ENCODE measurements at regions not wholly inside any gene's neighbourhood (a gene's known extent, or its start where the extent isn't known, plus 50 kb on each side); places are given as distances from the start of the nearest gene placed in this dataset.
A peak's percentile ranks its signal among the peaks of the same experiment; 100 is the strongest.

- no peaks in the 10 kb centered on the region for H3K36me3 ChIP-seq
- H3K27me3 ChIP-seq, result no peaks in the 10 kb centered on the region
- WGBS, 2 donors, result 16 to 18% methylated on average over 2 of the region's 2 CpGs
- H3K4me1 ChIP-seq, result peaks cover 0 to 35% (median 2%) of the 10 kb centered on the region in 4 donors
- no peak for DNase-seq (ENCODE audit: low spot score in 2 of 2)
- TF ChIP-seq EP300 (IDR thresholded peaks at IDR 0.05) (no peak), POLR2A (IDR thresholded peaks at IDR 0.05) (no peak), CTCF (IDR thresholded peaks at IDR 0.05) (no peak)
- peaks cover 0 to 13% (median 3%) of the 10 kb centered on the region in 4 donors for H3K9me3 ChIP-seq
- H3K27ac ChIP-seq, result no peak overlapping the region
- H3K4me3 ChIP-seq, result no peak overlapping the region
Measured at GRCh38 chr5:125699860-125700259, 723.3 kb upstream of the GRAMD2B start.

DNA sequence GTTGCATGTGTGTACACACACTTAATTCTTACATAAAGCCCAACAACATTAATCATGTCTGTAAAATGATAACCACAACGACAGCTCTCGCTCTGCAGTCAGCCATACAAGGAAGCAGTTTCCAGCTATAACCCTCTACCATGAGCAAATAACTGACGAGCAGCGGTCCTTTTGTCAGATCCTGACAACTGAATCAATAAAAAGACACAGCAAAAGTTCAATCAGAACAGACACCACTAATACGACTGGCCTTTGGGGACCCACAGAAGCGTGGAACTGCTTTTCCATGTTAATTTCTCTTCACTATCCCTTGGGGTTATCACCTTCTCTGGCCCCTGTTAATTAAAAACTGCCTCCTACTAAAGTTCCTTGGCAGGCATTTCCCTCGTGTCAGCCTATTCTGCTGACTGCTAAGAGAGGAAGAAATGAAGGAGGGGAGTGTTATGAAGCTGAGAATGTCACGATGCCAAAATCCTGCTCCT, 722.8 kb upstream of the GRAMD2B start:
- peaks cover 0 to 35% (median 2%) of the 10 kb centered on the region in 4 donors for H3K4me1 ChIP-seq

DNA sequence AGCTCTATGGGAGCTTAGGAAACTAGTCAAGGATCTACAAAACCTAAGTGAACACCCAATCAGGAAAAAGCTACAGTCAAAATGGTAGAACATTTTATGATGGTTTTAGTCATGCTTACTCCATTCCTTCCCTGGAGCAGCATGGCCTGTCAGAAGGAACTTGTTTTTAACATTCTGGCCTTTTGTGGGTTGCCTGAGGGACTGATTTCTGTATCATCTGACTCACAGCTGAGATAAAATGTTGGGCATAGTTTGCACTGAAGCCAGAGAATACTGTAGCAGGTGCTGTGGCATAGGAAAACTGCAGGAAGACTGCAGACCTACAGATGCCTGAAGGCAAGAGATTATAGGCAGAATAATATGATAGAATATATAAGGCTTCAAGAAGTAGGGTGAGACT, 719.6 kb upstream of the GRAMD2B start:
- Histone ChIP-seq H3K27me3 (no peaks in the 10 kb centered on the region), H3K9me3 (peaks cover 0 to 24% (median 6%) of the 10 kb centered on the region in 4 donors), H3K36me3 (no peaks in the 10 kb centered on the region), H3K4me1 (peaks cover 0 to 17% (median 2%) of the 10 kb centered on the region in 4 donors), H3K27ac (no peak overlapping the region), H3K4me3 (no peak overlapping the region)
- no peak for TF ChIP-seq CTCF (IDR thresholded peaks at IDR 0.05)
- no peak for TF ChIP-seq EP300 (IDR thresholded peaks at IDR 0.05)
- DNase-seq (ENCODE audit: low spot score in 2 of 2), result no peak

More for the DNA sequence above, 722.8 kb upstream of the GRAMD2B start:
- Histone ChIP-seq H3K9me3 (peaks cover 0 to 19% (median 5%) of the 10 kb centered on the region in 4 donors), H3K4me3 (peak overlapping the region in 2 of 4 donors; percentile 21 to 24), H3K36me3 (no peaks in the 10 kb centered on the region), H3K27me3 (no peaks in the 10 kb centered on the region), H3K27ac (peak overlapping the region in 2 of 4 donors; percentile 41 to 68)
- 10 to 13% methylated on average over 8 of the region's 8 CpGs for WGBS, 2 donors
- no peak for DNase-seq (ENCODE audit: low spot score in 2 of 2)
- TF ChIP-seq CTCF (IDR thresholded peaks at IDR 0.05) (no peak), POLR2A (IDR thresholded peaks at IDR 0.05) (no peak), EP300 (IDR thresholded peaks at IDR 0.05) (no peak)

- Histone ChIP-seq H3K27ac (no peak overlapping the region), H3K36me3 (no peaks in the 10 kb centered on the region), H3K9me3 (peaks cover 0 to 24% (median 6%) of the 10 kb centered on the region in 4 donors), H3K4me3 (no peak overlapping the region), H3K4me1 (peaks cover 0 to 13% (median 2%) of the 10 kb centered on the region in 4 donors), H3K27me3 (no peaks in the 10 kb centered on the region)
- no peak for DNase-seq (ENCODE audit: low spot score in 2 of 2)
- no peak for TF ChIP-seq CTCF (IDR thresholded peaks at IDR 0.05)
- no peak for TF ChIP-seq EP300 (IDR thresholded peaks at IDR 0.05)
- no peak for TF ChIP-seq POLR2A (IDR thresholded peaks at IDR 0.05)
- 88 to 92% methylated on average over 1 of the region's 1 CpG for WGBS, 2 donors
Measured at GRCh38 chr5:125704888-125705287, 718.3 kb upstream of the GRAMD2B start.

- TF ChIP-seq CTCF (IDR thresholded peaks at IDR 0.05), result no peak
- H3K27ac ChIP-seq, result no peak overlapping the region
- WGBS, 2 donors, result 44 to 50% methylated on average over 2 of the region's 2 CpGs
- H3K36me3 ChIP-seq, result no peaks in the 10 kb centered on the region
- no peak for DNase-seq (ENCODE audit: low spot score in 2 of 2)
- peaks cover 0 to 21% (median 6%) of the 10 kb centered on the region in 4 donors for H3K9me3 ChIP-seq
- no peaks in the 10 kb centered on the region for H3K4me1 ChIP-seq
- no peak overlapping the region for H3K4me3 ChIP-seq
- no peaks in the 10 kb centered on the region for H3K27me3 ChIP-seq
Measured at GRCh38 chr5:125708583-125708982, 714.6 kb upstream of the GRAMD2B start.

Measured in tibial nerve (tissue), 4 donors.